K562 (cell line): ENCODE measurements at regions not wholly inside any gene's neighbourhood (a gene's known extent, or its start where the extent isn't known, plus 50 kb on each side); places are given as distances from the start of the nearest gene placed in this dataset.

ENCODE experiments used
- ATAC-seq: fragments of 200-7000 bp; cut with Tn5 transposase; 3 replicates; pipeline ENCODE4 v1.9.1; 2020; ENCODE audit warnings: moderate library complexity
- BruUV-seq: library from RNA; stranded (reverse); fragments of 400-500 nt; replicated peaks from 2 replicates; lab custom pipeline; 2021; lab: Mats Ljungman, UMichigan
- CTCF ChIA-PET: fragments of 300-600 bp; formaldehyde crosslinking; extraction: SDS; loops from one replicate; lab custom pipeline; 2021; ENCODE audit warnings: low intra/inter-chr PET ratio; lab: Yijun Ruan, JAX
- POLR2A ChIA-PET: fragments of 300-600, 350-650 bp; sonication (Branson Sonifier 250); formaldehyde crosslinking; extraction: SDS; loops from one replicate; lab custom pipeline; 2021; ENCODE audit warnings: antibody characterized with exemption, inconsistent platforms; lab: Yijun Ruan, JAX
- DNase-seq, 4 experiments: peaks; one replicate each; pipeline versions ENCODE4 v3.0.0 to v3.0.0-alpha.2; 2011 to 2018; ENCODE audit warnings: low spot score in 3 of 4, mixed read lengths in 3 of 4; ENCODE audit errors: extremely low read depth in 1 of 4
- FAIRE-seq: peaks from 2 replicates; lab custom pipeline; 2011; peaks lifted over from hg19 to GRCh38; lab: Jason Lieb, UNC
- H2AFZ ChIP-seq: 2 replicates; pipeline ENCODE4 v1.6.0; 2011; ENCODE audit warnings: low read depth, low read length, control low read depth, inconsistent platforms
- H3K27ac ChIP-seq: fragments of 200-600 bp; 3 replicates; pipeline ENCODE4 v1.8.0; 2011; ENCODE audit warnings: low read depth, mild to moderate bottlenecking, control low read depth, inconsistent platforms, low read length, moderate library complexity, mixed read lengths; ENCODE audit errors: extremely low read depth
- H3K27me3 ChIP-seq, 2 experiments: fragments of 300-600 bp in 1 of 2; 2 replicates in 1 of 2; 3 replicates in 1 of 2; pipeline versions ENCODE4 v1.6.0 to v1.8.0; 2011; ENCODE audit warnings: inconsistent platforms in 2 of 2, low read length in 2 of 2, mild to moderate bottlenecking in 1 of 2, mixed read lengths in 1 of 2, moderate library complexity in 1 of 2; ENCODE audit not compliant: control insufficient read depth in 2 of 2, insufficient read depth in 2 of 2
- H3K36me3 ChIP-seq: fragments of 300-600 bp; 3 replicates; pipeline ENCODE4 v1.8.0; 2011; ENCODE audit warnings: mild to moderate bottlenecking, low read length, inconsistent platforms; ENCODE audit not compliant: control insufficient read depth, insufficient read depth
- H3K4me1 ChIP-seq, 2 experiments: fragments of 200-600 bp in 1 of 2; replicated peaks in 1 of 2; 2 replicates in 1 of 2; 3 replicates in 1 of 2; pipeline versions ENCODE4 v1.5.1 to v1.8.0; 2011; ENCODE audit warnings: inconsistent platforms in 2 of 2, low read length in 2 of 2, mild to moderate bottlenecking in 1 of 2, mixed read lengths in 1 of 2, moderate library complexity in 1 of 2; ENCODE audit not compliant: control insufficient read depth in 2 of 2, insufficient read depth in 2 of 2
- H3K4me2 ChIP-seq: 2 replicates; pipeline ENCODE4 v1.6.1; 2011; ENCODE audit warnings: low read length, control low read depth, inconsistent platforms, mixed read lengths; ENCODE audit not compliant: insufficient read depth
- H3K4me3 ChIP-seq: fragments of 200-600 bp; sonication (generic), shearing (Covaris generic); 2 replicates; pipeline ENCODE4 v1.5.1; 2016; ENCODE audit warnings: control low read depth, inconsistent platforms
- H3K79me2 ChIP-seq: fragments of 200-600 bp; 3 replicates; pipeline ENCODE4 v1.8.0; 2011; ENCODE audit warnings: low read length, inconsistent platforms; ENCODE audit not compliant: control insufficient read depth, insufficient read depth
- H3K9ac ChIP-seq, 2 experiments: 2 replicates each; pipeline versions ENCODE4 v1.6.0 to v1.6.1; 2011; ENCODE audit warnings: low read depth in 2 of 2, low read length in 2 of 2, control low read depth in 1 of 2, inconsistent platforms in 1 of 2, mild to moderate bottlenecking in 1 of 2, mixed read lengths in 1 of 2; ENCODE audit not compliant: insufficient read depth in 1 of 2
- H3K9me1 ChIP-seq: one replicate; pipeline ENCODE4 v1.6.0; 2011; ENCODE audit warnings: inconsistent platforms, mild to moderate bottlenecking, low read length, moderate library complexity; ENCODE audit not compliant: control insufficient read depth, insufficient read depth
- H3K9me3 ChIP-seq: replicated peaks from 2 replicates; pipeline ENCODE4 v1.5.1; 2011; ENCODE audit warnings: low read depth, low read length, inconsistent platforms; ENCODE audit not compliant: control insufficient read depth, insufficient read depth
- H4K20me1 ChIP-seq: replicated peaks from 2 replicates; pipeline ENCODE4 v1.6.1; 2011; ENCODE audit warnings: low read length, inconsistent platforms, mixed read lengths; ENCODE audit not compliant: control insufficient read depth, insufficient read depth
- C11orf30 ChIP-seq: fragments of 450-650 bp; IDR thresholded peaks from 2 replicates; pipeline ENCODE4 v1.6.1; 2016; ENCODE audit warnings: low read depth, mild to moderate bottlenecking
- CEBPG ChIP-seq, 3 experiments: fragments of 200-800 bp in 1 of 3; sonication (Bioruptor generic) in 1 of 3; sonication (generic) in 1 of 3; formaldehyde crosslinking in 1 of 3; IDR thresholded peaks in 2 of 3; conservative IDR thresholded peaks in 1 of 3; 2 replicates each; pipeline versions ENCODE4 v1.6.1 to v1.8.0; 2016 to 2022; ENCODE audit warnings: missing compliant biosample characterization in 2 of 3, missing genetic modification characterization in 2 of 3, mild to moderate bottlenecking in 1 of 3, missing genetic modification reagents in 1 of 3
- CHAMP1 ChIP-seq: fragments of 450-650 bp; IDR thresholded peaks from 2 replicates; pipeline ENCODE4 v1.6.1; 2016; ENCODE audit warnings: mild to moderate bottlenecking
- JUNB ChIP-seq: fragments of 450-650 bp; formaldehyde crosslinking; conservative IDR thresholded peaks from 2 replicates; pipeline ENCODE4 v1.4.0; 2020; ENCODE audit warnings: mild to moderate bottlenecking
- RB1 ChIP-seq: fragments of 450-650 bp; IDR thresholded peaks from 2 replicates; pipeline ENCODE4 v1.6.1; 2017; ENCODE audit warnings: low read depth, mild to moderate bottlenecking
- ZNF398 ChIP-seq: fragments of 250-450 bp; sonication (Bioruptor Pico); IDR thresholded peaks from 2 replicates; pipeline ENCODE4 v1.8.0; 2021; ENCODE audit warnings: moderate library complexity, mild to moderate bottlenecking, inconsistent platforms
- ZNF586 ChIP-seq: fragments of 450-650 bp; formaldehyde crosslinking; conservative IDR thresholded peaks from 2 replicates; pipeline ENCODE4 v1.4.0; 2020; ENCODE audit warnings: mild to moderate bottlenecking, moderate library complexity
- WGBS: fragments of 100-300 bp; shearing (Covaris generic); methylation state at CpG from one replicate; pipeline ENCODE4 v1.1.6; 2016; ENCODE audit warnings: low coverage, mixed read lengths; ENCODE audit not compliant: insufficient coverage; ENCODE audit errors: missing lambda C conversion rate; 5-methylcytosine and 5-hydroxymethylcytosine counted together
- in situ Hi-C: fragments of 300-500 bp; cut with MboI; formaldehyde crosslinking; loops from 4 replicates; pipeline ENCODE4 v1.15.0; 2018; ENCODE audit warnings: inconsistent platforms, mixed read lengths
- intact Hi-C: fragments of 100-400 bp; cut with micrococcal nuclease; formaldehyde crosslinking; loops from 2 replicates; pipeline ENCODE4 v1.14.2; 2022

- Histone ChIP-seq H3K4me3 (no peak overlapping the region), H3K9me3 (0 out of 2 replicates have a peak, but pooled peaks cover 2% of the 10 kb centered on the region), H3K79me2 (no peaks in the 10 kb centered on the region), H3K4me1 (no peaks in the 10 kb centered on the region), H3K27me3 (no peaks in the 10 kb centered on the region), H2AFZ (no peak overlapping the region), H3K9me1 (no peaks in the 10 kb centered on the region), H3K27ac (no peak overlapping the region), H3K36me3 (no peaks in the 10 kb centered on the region), H3K9ac (no peak overlapping the region), H4K20me1 (no peaks in the 10 kb centered on the region), H3K4me2 (no peak overlapping the region)
- POLR2A ChIA-PET = no interaction called here
- WGBS = 0% methylated on average over 2 of the region's 2 CpGs
- no TSS peak for BruUV-seq
- CTCF ChIA-PET = no interaction called here
- intact Hi-C loops = no loop called here
- FAIRE-seq (no peak), ATAC-seq (no peak), DNase-seq (no peak)
- TF ChIP-seq ZNF586 (CRISPR knock-in tag) (no peak), ZNF398 (CRISPR knock-in tag) (no peak), JUNB (CRISPR knock-in tag) (no peak), C11orf30 (no peak), CHAMP1 (no peak), RB1 (no peak), CEBPG (CRISPR knock-in tag; IDR thresholded peaks at IDR 0.05) (no peak), CEBPG (tag; conservative IDR thresholded peaks at IDR 0.05 in 1 of 2, IDR thresholded peaks at IDR 0.05 in 1 of 2) (peak in 1 of 2 experiments; percentile 49; a peak in 1 of 4 replicates)
- in situ Hi-C loops = no loop called here
These were observed 1431.5 kb downstream of the BRINP3 start for GRCh38 chr1:189046127-189046526.
